HG03575 (cell line): ENCODE measurements at regions not wholly inside any gene's neighbourhood (a gene's known extent, or its start where the extent isn't known, plus 50 kb on each side); places are given as distances from the start of the nearest gene placed in this dataset.

ENCODE experiments used
- ATAC-seq: cut with Tn5 transposase; IDR thresholded peaks from one replicate; pipeline ENCODE4 v1.9.1; 2021; ENCODE audit not compliant: unreplicated experiment, insufficient number of reproducible peaks, low FRiP score; ENCODE audit errors: extremely low read depth

- ATAC-seq: no peak
Observed at GRCh38 chr2:59046401-59047372, 805.6 kb upstream of the FANCL start.

GRCh38 chr2:59044736-59045135 lies 803.6 kb upstream of the FANCL start:
- no peak for ATAC-seq

GRCh38 chr2:59041139-59041538 lies 800.0 kb upstream of the FANCL start:
- no peak for ATAC-seq

- no peak for ATAC-seq
Observed at GRCh38 chr2:59034837-59035236, 793.7 kb upstream of the FANCL start.

GRCh38 chr2:59034106-59034505 lies 793.0 kb upstream of the FANCL start:
- no peak for ATAC-seq

GRCh38 chr2:59033661-59034060 lies 792.5 kb upstream of the FANCL start:
- no peak for ATAC-seq

- no peak for ATAC-seq
Observed at GRCh38 chr2:59032499-59032898, 791.4 kb upstream of the FANCL start.

- ATAC-seq: no peak
Observed at GRCh38 chr2:59029058-59029457, 787.9 kb upstream of the FANCL start.

- no peak for ATAC-seq
Observed at GRCh38 chr2:59027320-59027719, 786.2 kb upstream of the FANCL start.

- ATAC-seq: no peak
Observed at GRCh38 chr2:59025157-59025757, 784.1 kb upstream of the FANCL start.

- ATAC-seq: no peak
Observed at GRCh38 chr2:59021786-59022185, 780.7 kb upstream of the FANCL start.

GRCh38 chr2:59019566-59020159 lies 778.5 kb upstream of the FANCL start:
- no peak for ATAC-seq

- ATAC-seq: no peak
Observed at GRCh38 chr2:59018737-59019136, 777.6 kb upstream of the FANCL start.

GRCh38 chr2:59015027-59015426 lies 773.9 kb upstream of the FANCL start:
- ATAC-seq: no peak

- ATAC-seq: no peak
Observed at GRCh38 chr2:59012971-59013370, 771.8 kb upstream of the FANCL start.

GRCh38 chr2:59012234-59012633 lies 771.1 kb upstream of the FANCL start:
- ATAC-seq: no peak

GRCh38 chr2:59008950-59009349 lies 767.8 kb upstream of the FANCL start:
- no peak for ATAC-seq

- no peak for ATAC-seq
Observed at GRCh38 chr2:59005836-59006615, 764.9 kb upstream of the FANCL start.

GRCh38 chr2:59004621-59005020 lies 763.5 kb upstream of the FANCL start:
- no peak for ATAC-seq
